Suprapubic skin (tissue), 3 donors: ENCODE measurements at regions not wholly inside any gene's neighbourhood (a gene's known extent, or its start where the extent isn't known, plus 50 kb on each side); places are given as distances from the start of the nearest gene placed in this dataset.

Experiments
- POLR2A ChIP-seq, 2 donors: fragments of 450-650 bp; IDR thresholded peaks; one replicate each; pipeline ENCODE4 v1.6.1; 2017; ENCODE audit warnings: antibody characterized with exemption in 2 of 2, mild to moderate bottlenecking in 2 of 2, moderate library complexity in 2 of 2
- TF ChIP-seq, protein P1 (sequence below), 2 donors: fragments of 200-600 bp in 1 of 2; fragments of 450-650 bp in 1 of 2; sonication (generic) in 1 of 2; IDR thresholded peaks; one replicate each; pipeline ENCODE4 v1.5.1; 2016 to 2019; ENCODE audit warnings: antibody characterized with exemption in 2 of 2, mild to moderate bottlenecking in 1 of 2, moderate library complexity in 1 of 2

DNA sequence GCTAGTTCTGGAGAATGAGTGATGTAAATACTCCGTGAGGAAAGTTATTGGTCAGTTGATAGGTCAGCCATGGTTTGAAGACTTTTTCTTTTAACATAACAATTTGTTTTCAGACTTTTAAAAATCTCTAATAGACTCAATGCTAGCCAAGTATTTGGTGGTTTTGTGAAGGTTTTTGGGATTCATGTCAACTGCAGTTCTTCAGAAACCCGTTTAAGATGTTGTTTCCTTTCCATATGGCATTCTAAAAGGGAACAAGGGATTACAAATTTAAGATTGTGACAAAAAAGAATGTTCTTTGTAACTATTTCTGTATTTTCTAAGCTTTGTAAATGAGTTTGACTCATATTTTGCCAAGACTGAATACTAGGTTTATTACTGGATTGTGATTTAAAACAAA lies 281.7 kb upstream of the COL8A1 start:
- TF ChIP-seq, protein P1, sequence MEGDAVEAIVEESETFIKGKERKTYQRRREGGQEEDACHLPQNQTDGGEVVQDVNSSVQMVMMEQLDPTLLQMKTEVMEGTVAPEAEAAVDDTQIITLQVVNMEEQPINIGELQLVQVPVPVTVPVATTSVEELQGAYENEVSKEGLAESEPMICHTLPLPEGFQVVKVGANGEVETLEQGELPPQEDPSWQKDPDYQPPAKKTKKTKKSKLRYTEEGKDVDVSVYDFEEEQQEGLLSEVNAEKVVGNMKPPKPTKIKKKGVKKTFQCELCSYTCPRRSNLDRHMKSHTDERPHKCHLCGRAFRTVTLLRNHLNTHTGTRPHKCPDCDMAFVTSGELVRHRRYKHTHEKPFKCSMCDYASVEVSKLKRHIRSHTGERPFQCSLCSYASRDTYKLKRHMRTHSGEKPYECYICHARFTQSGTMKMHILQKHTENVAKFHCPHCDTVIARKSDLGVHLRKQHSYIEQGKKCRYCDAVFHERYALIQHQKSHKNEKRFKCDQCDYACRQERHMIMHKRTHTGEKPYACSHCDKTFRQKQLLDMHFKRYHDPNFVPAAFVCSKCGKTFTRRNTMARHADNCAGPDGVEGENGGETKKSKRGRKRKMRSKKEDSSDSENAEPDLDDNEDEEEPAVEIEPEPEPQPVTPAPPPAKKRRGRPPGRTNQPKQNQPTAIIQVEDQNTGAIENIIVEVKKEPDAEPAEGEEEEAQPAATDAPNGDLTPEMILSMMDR (IDR thresholded peaks at IDR 0.05): no peak
- no peak for TF ChIP-seq POLR2A (IDR thresholded peaks at IDR 0.05)
